AG09309 (cell line): ENCODE measurements at regions not wholly inside any gene's neighbourhood (a gene's known extent, or its start where the extent isn't known, plus 50 kb on each side); places are given as distances from the start of the nearest gene placed in this dataset.

Experiments used
- DNase-seq: peaks from one replicate; pipeline ENCODE4 v3.0.0-alpha.2; 2010; ENCODE audit warnings: low read depth
- H3K4me3 ChIP-seq: 2 replicates; pipeline ENCODE4 v1.5.1; 2011; ENCODE audit warnings: mild to moderate bottlenecking, low read depth, low read length, moderate library complexity; ENCODE audit not compliant: control insufficient read depth
- TF ChIP-seq, protein P1 (sequence below): IDR thresholded peaks from 2 replicates; pipeline ENCODE4 v1.5.1; 2011; ENCODE audit warnings: mild to moderate bottlenecking, low read depth, low read length, inconsistent platforms; ENCODE audit not compliant: insufficient read depth, control insufficient read depth; ENCODE audit errors: missing control alignments

DNA sequence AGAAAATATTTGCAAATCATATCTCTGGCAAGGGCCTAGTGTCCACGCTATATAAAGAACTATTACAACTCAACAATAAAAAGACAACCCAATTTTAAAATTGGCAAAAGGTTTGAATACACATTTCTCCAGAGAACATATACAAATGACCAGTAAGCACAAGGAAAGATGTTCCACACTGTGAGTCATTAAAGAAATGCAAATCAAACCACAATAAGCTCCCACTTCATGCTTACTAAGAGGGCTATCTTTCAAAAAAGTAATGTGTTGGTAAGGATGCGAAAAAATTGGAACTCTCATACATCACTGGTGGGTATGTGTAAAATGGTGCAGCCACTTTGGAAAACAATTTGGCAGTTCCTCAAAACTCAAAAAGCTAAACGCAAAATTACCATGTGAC is 884.0 kb upstream of the INTU start:
- TF ChIP-seq, protein P1, sequence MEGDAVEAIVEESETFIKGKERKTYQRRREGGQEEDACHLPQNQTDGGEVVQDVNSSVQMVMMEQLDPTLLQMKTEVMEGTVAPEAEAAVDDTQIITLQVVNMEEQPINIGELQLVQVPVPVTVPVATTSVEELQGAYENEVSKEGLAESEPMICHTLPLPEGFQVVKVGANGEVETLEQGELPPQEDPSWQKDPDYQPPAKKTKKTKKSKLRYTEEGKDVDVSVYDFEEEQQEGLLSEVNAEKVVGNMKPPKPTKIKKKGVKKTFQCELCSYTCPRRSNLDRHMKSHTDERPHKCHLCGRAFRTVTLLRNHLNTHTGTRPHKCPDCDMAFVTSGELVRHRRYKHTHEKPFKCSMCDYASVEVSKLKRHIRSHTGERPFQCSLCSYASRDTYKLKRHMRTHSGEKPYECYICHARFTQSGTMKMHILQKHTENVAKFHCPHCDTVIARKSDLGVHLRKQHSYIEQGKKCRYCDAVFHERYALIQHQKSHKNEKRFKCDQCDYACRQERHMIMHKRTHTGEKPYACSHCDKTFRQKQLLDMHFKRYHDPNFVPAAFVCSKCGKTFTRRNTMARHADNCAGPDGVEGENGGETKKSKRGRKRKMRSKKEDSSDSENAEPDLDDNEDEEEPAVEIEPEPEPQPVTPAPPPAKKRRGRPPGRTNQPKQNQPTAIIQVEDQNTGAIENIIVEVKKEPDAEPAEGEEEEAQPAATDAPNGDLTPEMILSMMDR: no peak
- no peak overlapping the region for H3K4me3 ChIP-seq
- DNase-seq: no peak

GRCh38 chr4:126750723-126751122 is 882.0 kb upstream of the INTU start:
- TF ChIP-seq, protein P1: no peak

DNA sequence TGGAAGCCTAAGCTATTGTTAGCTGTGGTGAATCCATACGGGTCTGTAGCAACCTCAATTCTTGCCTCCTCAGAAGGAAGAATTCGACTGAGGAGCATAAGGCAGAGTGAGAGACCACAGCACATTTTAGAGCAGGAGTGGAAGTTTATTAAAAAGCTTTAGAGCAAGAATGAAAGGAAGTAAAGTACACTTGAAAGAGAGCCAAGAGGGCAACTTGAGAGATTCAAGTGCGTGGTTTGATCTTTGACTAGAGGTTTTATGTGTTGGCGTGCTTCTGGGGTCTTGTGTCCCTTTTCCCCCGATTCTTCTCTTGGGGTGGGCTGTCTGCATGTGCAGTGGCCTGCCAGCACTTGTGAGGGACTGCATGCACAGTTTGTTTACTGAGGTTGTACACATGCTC is 880.6 kb upstream of the INTU start:
- no peak overlapping the region for H3K4me3 ChIP-seq
- no peak for DNase-seq
- TF ChIP-seq, protein P1: no peak

More at GRCh38 chr4:126750723-126751122, 882.0 kb upstream of the INTU start:
- no peak for DNase-seq
- H3K4me3 ChIP-seq: no peak overlapping the region

- no peak for DNase-seq
- TF ChIP-seq, protein P1: no peak
- H3K4me3 ChIP-seq: no peak overlapping the region
These were observed 880.1 kb upstream of the INTU start for GRCh38 chr4:126752702-126753101.

GRCh38 chr4:126753592-126753991 is 879.2 kb upstream of the INTU start:
- DNase-seq: no peak
- TF ChIP-seq, protein P1: no peak
- H3K4me3 ChIP-seq: no peak overlapping the region

- DNase-seq: no peak
- TF ChIP-seq, protein P1: no peak
- H3K4me3 ChIP-seq: no peak overlapping the region
These were observed 877.3 kb upstream of the INTU start for GRCh38 chr4:126755506-126755905.

DNA sequence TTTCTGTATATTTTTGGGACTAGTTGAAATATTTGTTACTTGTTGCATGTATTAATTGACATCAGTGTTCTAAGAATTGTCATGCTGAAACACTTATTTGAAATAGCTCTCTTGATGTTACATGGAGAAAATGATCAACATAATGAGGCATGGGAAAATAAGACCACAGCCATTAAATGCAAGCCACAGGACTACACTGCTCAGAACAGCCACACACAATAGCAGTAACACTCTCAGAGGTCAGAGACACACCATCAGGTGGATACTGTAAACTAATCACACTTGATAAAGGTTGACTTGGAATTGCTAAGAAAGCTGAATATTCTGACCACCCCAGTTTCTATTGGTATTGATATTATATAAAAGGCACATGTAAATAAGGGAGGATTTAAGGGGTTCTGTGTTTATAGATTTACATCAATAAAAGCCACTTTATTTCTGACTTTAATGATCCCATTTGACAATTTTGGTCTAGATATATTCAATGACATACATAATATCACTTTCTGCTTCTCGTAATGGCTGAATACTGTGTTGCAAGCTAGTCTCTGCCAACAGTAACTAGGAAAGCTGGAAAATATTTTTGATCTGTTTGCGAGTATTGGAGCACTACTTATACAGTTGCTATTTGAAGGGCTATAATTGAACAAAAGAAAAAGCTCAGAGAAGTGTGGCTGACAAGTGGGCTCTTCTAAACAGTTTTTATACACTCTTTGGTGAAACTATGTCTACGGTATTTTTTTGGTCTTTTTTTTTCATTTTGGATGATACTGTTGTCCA is 876.5 kb upstream of the INTU start:
- TF ChIP-seq, protein P1: no peak
- H3K4me3 ChIP-seq: no peak overlapping the region
- no peak for DNase-seq
